HepG2 (cell line): ENCODE measurements at regions not wholly inside any gene's neighbourhood (a gene's known extent, or its start where the extent isn't known, plus 50 kb on each side); places are given as distances from the start of the nearest gene placed in this dataset.

Experiments used
- ATAC-seq: fragments of 200-7000 bp; cut with Tn5 transposase; 3 replicates; pipeline ENCODE4 v1.9.1; 2020; ENCODE audit warnings: mild to moderate bottlenecking, moderate library complexity
- BruUV-seq: library from RNA; stranded (reverse); fragments of 400-500 nt; replicated peaks from 2 replicates; lab custom pipeline; 2021; lab: Mats Ljungman, UMichigan
- CTCF ChIA-PET: fragments of 300-600 bp; formaldehyde crosslinking; extraction: SDS; loops from one replicate; lab custom pipeline; 2021; ENCODE audit warnings: low total read pairs, inconsistent platforms, low intra/inter-chr PET ratio; lab: Yijun Ruan, JAX
- POLR2A ChIA-PET: fragments of 350-600 bp; sonication (Branson Sonifier 250); formaldehyde crosslinking; loops from one replicate; lab custom pipeline; 2020; ENCODE audit warnings: antibody characterized with exemption, inconsistent platforms; lab: Yijun Ruan, JAX
- DNase-seq: peaks from one replicate; pipeline ENCODE4 v3.0.0-alpha.2; 2015; ENCODE audit warnings: low spot score
- FAIRE-seq: peaks from 3 replicates; lab custom pipeline; 2011; peaks lifted over from hg19 to GRCh38; lab: Jason Lieb, UNC
- H2AFZ ChIP-seq: one replicate; pipeline ENCODE4 v1.6.1; 2011; ENCODE audit warnings: low read length, inconsistent platforms
- H3K27ac ChIP-seq: fragments of 300-600 bp; 3 replicates; pipeline ENCODE4 v1.8.0; 2011; ENCODE audit warnings: mixed run types, mild to moderate bottlenecking, mixed read lengths, low read length, inconsistent platforms; ENCODE audit not compliant: insufficient read depth; ENCODE audit errors: extremely low read length
- H3K27me3 ChIP-seq, 2 experiments: fragments of 200-600 bp in 1 of 2; 2 replicates in 1 of 2; 3 replicates in 1 of 2; pipeline versions ENCODE4 v1.6.0 to v1.8.0; 2011; ENCODE audit warnings: low read length in 2 of 2, mild to moderate bottlenecking in 2 of 2, moderate library complexity in 2 of 2, inconsistent platforms in 1 of 2; ENCODE audit not compliant: insufficient read depth in 2 of 2, control insufficient read depth in 1 of 2
- H3K36me3 ChIP-seq, 2 experiments: fragments of 200-600 bp in 1 of 2; replicated peaks in 1 of 2; 2 replicates in 1 of 2; 3 replicates in 1 of 2; pipeline versions ENCODE4 v1.5.1 to v1.8.0; 2011; ENCODE audit warnings: low read length in 2 of 2, inconsistent platforms in 1 of 2; ENCODE audit not compliant: insufficient read depth in 2 of 2, control insufficient read depth in 1 of 2
- H3K4me1 ChIP-seq: 2 replicates; pipeline ENCODE4 v1.5.1; 2012; ENCODE audit warnings: low read length, inconsistent platforms; ENCODE audit not compliant: insufficient read depth
- H3K4me2 ChIP-seq: 2 replicates; pipeline ENCODE4 v1.6.0; 2011; ENCODE audit warnings: low read depth, low read length, inconsistent platforms
- H3K4me3 ChIP-seq, 3 experiments: fragments of 200-600 bp in 1 of 3; sonication (generic), shearing (Covaris generic) in 1 of 3; replicated peaks in 1 of 3; 2 replicates each; pipeline ENCODE4 v1.5.1; 2011 to 2016; ENCODE audit warnings: low read length in 3 of 3, inconsistent platforms in 2 of 3, low read depth in 2 of 3, mild to moderate bottlenecking in 2 of 3, control low read depth in 1 of 3, mixed read lengths in 1 of 3; ENCODE audit not compliant: insufficient read depth in 1 of 3
- H3K79me2 ChIP-seq: one replicate; pipeline ENCODE4 v1.6.1; 2011; ENCODE audit warnings: low read length, inconsistent platforms; ENCODE audit not compliant: insufficient read depth
- H3K9ac ChIP-seq: 2 replicates; pipeline ENCODE4 v1.6.0; 2011; ENCODE audit warnings: mild to moderate bottlenecking, low read depth, low read length, inconsistent platforms; ENCODE audit not compliant: insufficient read depth
- H3K9me3 ChIP-seq: 2 replicates; pipeline ENCODE4 v1.5.1; 2012; ENCODE audit warnings: mild to moderate bottlenecking, low read length
- H4K20me1 ChIP-seq: 2 replicates; pipeline ENCODE4 v1.6.0; 2011; ENCODE audit warnings: inconsistent platforms, mild to moderate bottlenecking, low read length, moderate library complexity; ENCODE audit not compliant: insufficient read depth
- MEIS2 ChIP-seq: sonication (generic); formaldehyde crosslinking; IDR thresholded peaks from 2 replicates; pipeline ENCODE4 v1.9.0; 2021; ENCODE audit warnings: mild to moderate bottlenecking, missing genetic modification reagents
- PAF1 ChIP-seq: IDR thresholded peaks from 2 replicates; pipeline ENCODE4 v1.6.1; 2016; ENCODE audit warnings: missing genetic modification reagents, missing compliant biosample characterization
- POLR2A ChIP-seq, 2 experiments: IDR thresholded peaks; 2 replicates each; pipeline ENCODE4 v1.6.1; 2011; ENCODE audit warnings: low read depth in 2 of 2, low read length in 2 of 2, mild to moderate bottlenecking in 1 of 2, moderate library complexity in 1 of 2; ENCODE audit not compliant: insufficient read depth in 1 of 2
- SIN3B ChIP-seq: fragments of 150-350 bp; IDR thresholded peaks from 2 replicates; pipeline ENCODE4 v1.6.1; 2014; ENCODE audit warnings: low read length
- ZNF839 ChIP-seq: sonication (generic); formaldehyde crosslinking; IDR thresholded peaks from 2 replicates; pipeline ENCODE4 v1.4.0; 2020; ENCODE audit warnings: missing genetic modification reagents, mild to moderate bottlenecking, borderline replicate concordance
- WGBS: methylation state at CpG from one replicate; pipeline ENCODE4 v1.1.6; 2017; ENCODE audit warnings: low lambda C conversion rate; 5-methylcytosine and 5-hydroxymethylcytosine counted together
- in situ Hi-C: cut with HindIII; loops from 2 replicates; pipeline ENCODE4 v1.10.0; 2017; ENCODE audit warnings: low pct_unique_long_range_greater_than_20kb; ENCODE audit not compliant: extremely low pct_ligation_motif_present
- intact Hi-C: fragments of 100-400 bp; cut with micrococcal nuclease; formaldehyde crosslinking; loops from one replicate; pipeline ENCODE4 v1.10.0; 2022; ENCODE audit not compliant: unreplicated experiment
- TF ChIP-seq, protein P1 (sequence below): sonication (generic); formaldehyde crosslinking; IDR thresholded peaks from 2 replicates; pipeline ENCODE4 v1.4.0; 2020; ENCODE audit warnings: missing genetic modification reagents, borderline replicate concordance

DNA sequence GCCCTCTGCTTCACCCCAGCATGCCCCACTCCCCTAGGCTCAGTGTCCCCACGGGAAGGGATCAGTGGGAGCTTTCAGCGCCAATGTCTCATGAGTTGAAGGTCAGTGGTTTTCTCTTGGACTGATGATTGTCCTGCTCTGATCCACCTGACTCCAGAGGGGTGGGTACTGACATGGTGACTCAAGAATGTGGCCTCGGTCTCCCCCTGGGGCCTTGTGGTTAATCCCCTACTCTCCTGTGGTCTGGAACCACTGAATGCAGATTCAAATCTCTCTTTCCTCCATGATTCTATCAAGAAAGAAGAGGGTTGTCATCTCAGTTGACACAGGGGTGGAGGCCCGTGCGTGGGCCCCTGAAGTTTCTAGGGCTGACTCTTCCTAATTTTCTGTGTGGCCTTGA lies 176.9 kb downstream of the RPS24 start:
- H3K27ac ChIP-seq, result no peak overlapping the region
- H3K4me3 ChIP-seq, result no peak overlapping the region
- 33% methylated on average over 1 of the region's 5 CpGs for WGBS
- no TSS peak for BruUV-seq
- FAIRE-seq (no peak), ATAC-seq (no peak), DNase-seq (no peak)
- intact Hi-C loops, result no loop called here
- no peaks in the 10 kb centered on the region for H4K20me1 ChIP-seq
- no peak overlapping the region for H2AFZ ChIP-seq
- ChIA-PET CTCF (no interaction called here), POLR2A (no interaction called here)
- H3K27me3 ChIP-seq, result peaks cover 2 to 14% of the 10 kb centered on the region in 2 experiments; a peak in 2 of 5 replicates
- no peak overlapping the region for H3K4me2 ChIP-seq
- in situ Hi-C loops, result no loop called here
- H3K79me2 ChIP-seq, result no peaks in the 10 kb centered on the region
- no peaks in the 10 kb centered on the region for H3K4me1 ChIP-seq
- H3K36me3 ChIP-seq, result no peaks in the 10 kb centered on the region
- H3K9ac ChIP-seq, result no peak overlapping the region
- no peaks in the 10 kb centered on the region for H3K9me3 ChIP-seq
- TF ChIP-seq, protein P1, sequence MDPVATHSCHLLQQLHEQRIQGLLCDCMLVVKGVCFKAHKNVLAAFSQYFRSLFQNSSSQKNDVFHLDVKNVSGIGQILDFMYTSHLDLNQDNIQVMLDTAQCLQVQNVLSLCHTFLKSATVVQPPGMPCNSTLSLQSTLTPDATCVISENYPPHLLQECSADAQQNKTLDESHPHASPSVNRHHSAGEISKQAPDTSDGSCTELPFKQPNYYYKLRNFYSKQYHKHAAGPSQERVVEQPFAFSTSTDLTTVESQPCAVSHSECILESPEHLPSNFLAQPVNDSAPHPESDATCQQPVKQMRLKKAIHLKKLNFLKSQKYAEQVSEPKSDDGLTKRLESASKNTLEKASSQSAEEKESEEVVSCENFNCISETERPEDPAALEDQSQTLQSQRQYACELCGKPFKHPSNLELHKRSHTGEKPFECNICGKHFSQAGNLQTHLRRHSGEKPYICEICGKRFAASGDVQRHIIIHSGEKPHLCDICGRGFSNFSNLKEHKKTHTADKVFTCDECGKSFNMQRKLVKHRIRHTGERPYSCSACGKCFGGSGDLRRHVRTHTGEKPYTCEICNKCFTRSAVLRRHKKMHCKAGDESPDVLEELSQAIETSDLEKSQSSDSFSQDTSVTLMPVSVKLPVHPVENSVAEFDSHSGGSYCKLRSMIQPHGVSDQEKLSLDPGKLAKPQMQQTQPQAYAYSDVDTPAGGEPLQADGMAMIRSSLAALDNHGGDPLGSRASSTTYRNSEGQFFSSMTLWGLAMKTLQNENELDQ, result no peak
- TF ChIP-seq PAF1 (CRISPR knock-in tag) (no peak), SIN3B (no peak), MEIS2 (CRISPR knock-in tag) (no peak), ZNF839 (CRISPR knock-in tag) (no peak)

DNA sequence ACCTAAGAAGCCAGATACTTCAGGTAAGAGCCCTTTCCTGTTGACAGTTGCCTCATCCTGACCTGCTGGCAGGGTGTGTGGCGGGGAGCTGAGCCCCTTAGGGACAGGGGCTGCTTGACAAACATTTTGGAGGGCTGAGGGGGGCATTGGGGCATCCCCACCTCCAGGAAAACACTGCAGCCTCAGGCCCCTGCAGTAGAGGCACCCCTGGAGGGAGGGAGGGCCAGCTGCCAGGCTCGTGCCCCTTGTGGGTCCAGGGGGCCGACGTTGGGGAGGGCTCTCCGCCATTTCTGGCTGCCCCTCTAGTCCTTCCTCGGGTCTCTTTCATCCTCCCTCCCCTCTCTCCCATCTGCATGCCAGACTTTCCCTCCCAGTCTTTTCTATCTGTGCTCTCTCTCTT lies 177.3 kb downstream of the RPS24 start:
- ATAC-seq (no peak), DNase-seq (no peak), FAIRE-seq (no peak)
- no peak overlapping the region for H3K27ac ChIP-seq
- TF ChIP-seq POLR2A (IDR thresholded peaks at IDR 0.05; ENCODE audit: insufficient read depth in 1 of 2, low read depth in 2 of 2, low read length in 2 of 2), result no peak
- H4K20me1 ChIP-seq, result no peaks in the 10 kb centered on the region
- no peaks in the 10 kb centered on the region for H3K4me1 ChIP-seq
- no TSS peak for BruUV-seq
- H3K4me3 ChIP-seq, result no peak overlapping the region
- H2AFZ ChIP-seq, result no peak overlapping the region
- no peaks in the 10 kb centered on the region for H3K9me3 ChIP-seq
- no peak overlapping the region for H3K9ac ChIP-seq
- H3K79me2 ChIP-seq, result no peaks in the 10 kb centered on the region
- no peak overlapping the region for H3K4me2 ChIP-seq
- 49% methylated on average over 3 of the region's 6 CpGs for WGBS
- ChIA-PET POLR2A (no interaction called here), CTCF (no interaction called here)
- no peaks in the 10 kb centered on the region for H3K36me3 ChIP-seq
- intact Hi-C loops (no loop called here), in situ Hi-C loops (no loop called here)
- peaks cover 2 to 16% of the 10 kb centered on the region in 2 experiments; a peak in 2 of 5 replicates for H3K27me3 ChIP-seq
